ENCODE measurements at regions not wholly inside any gene's neighbourhood (a gene's known extent, or its start where the extent isn't known, plus 50 kb on each side); places are given as distances from the start of the nearest gene placed in this dataset.

GRCh38 chr7:106183952-106184351 lies 71.8 kb upstream of the SYPL1 start:
- H3K4me1 Mint-ChIP-seq (ENCODE audit: unreplicated experiment), result no peaks in the 10 kb centered on the region
- no peak overlapping the region for H3K27ac Mint-ChIP-seq
- no peak overlapping the region for H3K4me3 Mint-ChIP-seq
- H3K36me3 Mint-ChIP-seq, result no peaks in the 10 kb centered on the region
- DNase-seq (ENCODE audit: extremely low spot score, unreplicated experiment), result no peak
- peaks cover 5% of the 10 kb centered on the region for H3K27me3 Mint-ChIP-seq
- no peaks in the 10 kb centered on the region for H3K9me3 Mint-ChIP-seq
- TF ChIP-seq, protein P1, sequence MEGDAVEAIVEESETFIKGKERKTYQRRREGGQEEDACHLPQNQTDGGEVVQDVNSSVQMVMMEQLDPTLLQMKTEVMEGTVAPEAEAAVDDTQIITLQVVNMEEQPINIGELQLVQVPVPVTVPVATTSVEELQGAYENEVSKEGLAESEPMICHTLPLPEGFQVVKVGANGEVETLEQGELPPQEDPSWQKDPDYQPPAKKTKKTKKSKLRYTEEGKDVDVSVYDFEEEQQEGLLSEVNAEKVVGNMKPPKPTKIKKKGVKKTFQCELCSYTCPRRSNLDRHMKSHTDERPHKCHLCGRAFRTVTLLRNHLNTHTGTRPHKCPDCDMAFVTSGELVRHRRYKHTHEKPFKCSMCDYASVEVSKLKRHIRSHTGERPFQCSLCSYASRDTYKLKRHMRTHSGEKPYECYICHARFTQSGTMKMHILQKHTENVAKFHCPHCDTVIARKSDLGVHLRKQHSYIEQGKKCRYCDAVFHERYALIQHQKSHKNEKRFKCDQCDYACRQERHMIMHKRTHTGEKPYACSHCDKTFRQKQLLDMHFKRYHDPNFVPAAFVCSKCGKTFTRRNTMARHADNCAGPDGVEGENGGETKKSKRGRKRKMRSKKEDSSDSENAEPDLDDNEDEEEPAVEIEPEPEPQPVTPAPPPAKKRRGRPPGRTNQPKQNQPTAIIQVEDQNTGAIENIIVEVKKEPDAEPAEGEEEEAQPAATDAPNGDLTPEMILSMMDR (conservative IDR thresholded peaks at IDR 0.05), result no peak

DNA sequence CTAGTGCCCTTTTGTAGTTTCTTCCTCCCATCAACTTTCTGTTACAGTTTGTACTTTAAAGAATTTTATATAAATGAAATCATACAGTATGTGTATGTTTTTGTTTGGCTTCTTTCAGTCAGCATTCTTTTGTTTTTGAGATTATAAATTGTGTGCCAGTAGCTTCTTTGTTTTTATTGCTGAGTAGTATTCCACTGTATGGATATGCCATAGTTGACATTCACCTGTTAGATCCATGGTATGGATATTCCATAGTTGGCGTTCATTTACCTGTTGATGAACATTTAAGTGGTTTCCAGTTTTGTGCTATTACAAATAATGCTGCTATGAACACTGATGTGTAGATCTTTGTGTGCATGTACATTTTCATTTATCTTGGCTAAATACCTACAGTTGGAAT lies 70.8 kb upstream of the SYPL1 start:
- no peaks in the 10 kb centered on the region for H3K36me3 Mint-ChIP-seq
- no peak overlapping the region for H3K4me3 Mint-ChIP-seq
- no peaks in the 10 kb centered on the region for H3K27me3 Mint-ChIP-seq
- H3K9me3 Mint-ChIP-seq, result no peaks in the 10 kb centered on the region
- TF ChIP-seq, protein P1 (conservative IDR thresholded peaks at IDR 0.05), result no peak
- H3K4me1 Mint-ChIP-seq (ENCODE audit: unreplicated experiment), result no peaks in the 10 kb centered on the region
- DNase-seq (ENCODE audit: extremely low spot score, unreplicated experiment), result no peak
- H3K27ac Mint-ChIP-seq, result no peak overlapping the region

GRCh38 chr7:106181658-106182265 lies 69.7 kb upstream of the SYPL1 start:
- H3K27me3 Mint-ChIP-seq, result peaks cover under 1% of the 10 kb centered on the region
- H3K27ac Mint-ChIP-seq, result no peak overlapping the region
- TF ChIP-seq, protein P1 (conservative IDR thresholded peaks at IDR 0.05), result no peak
- no peak overlapping the region for H3K4me3 Mint-ChIP-seq
- DNase-seq (ENCODE audit: extremely low spot score, unreplicated experiment), result no peak
- H3K4me1 Mint-ChIP-seq (ENCODE audit: unreplicated experiment), result peaks cover 5% of the 10 kb centered on the region
- no peaks in the 10 kb centered on the region for H3K9me3 Mint-ChIP-seq
- H3K36me3 Mint-ChIP-seq, result no peaks in the 10 kb centered on the region

GRCh38 chr7:106180721-106181120 lies 68.6 kb upstream of the SYPL1 start:
- TF ChIP-seq, protein P1 (conservative IDR thresholded peaks at IDR 0.05), result no peak
- Mint-ChIP-seq H3K4me3 (no peak overlapping the region), H3K4me1 (ENCODE audit: unreplicated experiment) (peaks cover 9% of the 10 kb centered on the region), H3K27me3 (peaks cover 11% of the 10 kb centered on the region), H3K27ac (no peak overlapping the region), H3K36me3 (no peaks in the 10 kb centered on the region), H3K9me3 (no peaks in the 10 kb centered on the region)
- no peak for DNase-seq (ENCODE audit: extremely low spot score, unreplicated experiment)

- H3K4me3 Mint-ChIP-seq, result no peak overlapping the region
- H3K27ac Mint-ChIP-seq, result no peak overlapping the region
- H3K4me1 Mint-ChIP-seq (ENCODE audit: unreplicated experiment), result peaks cover 9% of the 10 kb centered on the region
- DNase-seq (ENCODE audit: extremely low spot score, unreplicated experiment), result no peak
- no peaks in the 10 kb centered on the region for H3K36me3 Mint-ChIP-seq
- peaks cover 15% of the 10 kb centered on the region for H3K27me3 Mint-ChIP-seq
- TF ChIP-seq, protein P1 (conservative IDR thresholded peaks at IDR 0.05), result no peak
- H3K9me3 Mint-ChIP-seq, result no peaks in the 10 kb centered on the region
These were observed 67.1 kb upstream of the SYPL1 start for GRCh38 chr7:106179256-106179655.
